K562 (cell line): ENCODE measurements at regions not wholly inside any gene's neighbourhood (a gene's known extent, or its start where the extent isn't known, plus 50 kb on each side); places are given as distances from the start of the nearest gene placed in this dataset.

ENCODE experiments used
- ATAC-seq: fragments of 200-7000 bp; cut with Tn5 transposase; 3 replicates; pipeline ENCODE4 v1.9.1; 2020; ENCODE audit warnings: moderate library complexity
- BruUV-seq: library from RNA; stranded (reverse); fragments of 400-500 nt; replicated peaks from 2 replicates; lab custom pipeline; 2021; lab: Mats Ljungman, UMichigan
- CTCF ChIA-PET: fragments of 300-600 bp; formaldehyde crosslinking; extraction: SDS; loops from one replicate; lab custom pipeline; 2021; ENCODE audit warnings: low intra/inter-chr PET ratio; lab: Yijun Ruan, JAX
- POLR2A ChIA-PET: fragments of 300-600, 350-650 bp; sonication (Branson Sonifier 250); formaldehyde crosslinking; extraction: SDS; loops from one replicate; lab custom pipeline; 2021; ENCODE audit warnings: antibody characterized with exemption, inconsistent platforms; lab: Yijun Ruan, JAX
- DNase-seq, 4 experiments: peaks; one replicate each; pipeline versions ENCODE4 v3.0.0 to v3.0.0-alpha.2; 2011 to 2018; ENCODE audit warnings: low spot score in 3 of 4, mixed read lengths in 3 of 4; ENCODE audit errors: extremely low read depth in 1 of 4
- FAIRE-seq: peaks from 2 replicates; lab custom pipeline; 2011; peaks lifted over from hg19 to GRCh38; lab: Jason Lieb, UNC
- H2AFZ ChIP-seq: 2 replicates; pipeline ENCODE4 v1.6.0; 2011; ENCODE audit warnings: low read depth, low read length, control low read depth, inconsistent platforms
- H3K27ac ChIP-seq: fragments of 200-600 bp; 3 replicates; pipeline ENCODE4 v1.8.0; 2011; ENCODE audit warnings: low read depth, mild to moderate bottlenecking, control low read depth, inconsistent platforms, low read length, moderate library complexity, mixed read lengths; ENCODE audit errors: extremely low read depth
- H3K27me3 ChIP-seq, 2 experiments: fragments of 300-600 bp in 1 of 2; 2 replicates in 1 of 2; 3 replicates in 1 of 2; pipeline versions ENCODE4 v1.6.0 to v1.8.0; 2011; ENCODE audit warnings: inconsistent platforms in 2 of 2, low read length in 2 of 2, mild to moderate bottlenecking in 1 of 2, mixed read lengths in 1 of 2, moderate library complexity in 1 of 2; ENCODE audit not compliant: control insufficient read depth in 2 of 2, insufficient read depth in 2 of 2
- H3K36me3 ChIP-seq: fragments of 300-600 bp; 3 replicates; pipeline ENCODE4 v1.8.0; 2011; ENCODE audit warnings: mild to moderate bottlenecking, low read length, inconsistent platforms; ENCODE audit not compliant: control insufficient read depth, insufficient read depth
- H3K4me1 ChIP-seq, 2 experiments: fragments of 200-600 bp in 1 of 2; replicated peaks in 1 of 2; 2 replicates in 1 of 2; 3 replicates in 1 of 2; pipeline versions ENCODE4 v1.5.1 to v1.8.0; 2011; ENCODE audit warnings: inconsistent platforms in 2 of 2, low read length in 2 of 2, mild to moderate bottlenecking in 1 of 2, mixed read lengths in 1 of 2, moderate library complexity in 1 of 2; ENCODE audit not compliant: control insufficient read depth in 2 of 2, insufficient read depth in 2 of 2
- H3K4me2 ChIP-seq: 2 replicates; pipeline ENCODE4 v1.6.1; 2011; ENCODE audit warnings: low read length, control low read depth, inconsistent platforms, mixed read lengths; ENCODE audit not compliant: insufficient read depth
- H3K4me3 ChIP-seq: fragments of 200-600 bp; sonication (generic), shearing (Covaris generic); 2 replicates; pipeline ENCODE4 v1.5.1; 2016; ENCODE audit warnings: control low read depth, inconsistent platforms
- H3K79me2 ChIP-seq: fragments of 200-600 bp; 3 replicates; pipeline ENCODE4 v1.8.0; 2011; ENCODE audit warnings: low read length, inconsistent platforms; ENCODE audit not compliant: control insufficient read depth, insufficient read depth
- H3K9ac ChIP-seq, 2 experiments: 2 replicates each; pipeline versions ENCODE4 v1.6.0 to v1.6.1; 2011; ENCODE audit warnings: low read depth in 2 of 2, low read length in 2 of 2, control low read depth in 1 of 2, inconsistent platforms in 1 of 2, mild to moderate bottlenecking in 1 of 2, mixed read lengths in 1 of 2; ENCODE audit not compliant: insufficient read depth in 1 of 2
- H3K9me1 ChIP-seq: one replicate; pipeline ENCODE4 v1.6.0; 2011; ENCODE audit warnings: inconsistent platforms, mild to moderate bottlenecking, low read length, moderate library complexity; ENCODE audit not compliant: control insufficient read depth, insufficient read depth
- H3K9me3 ChIP-seq: replicated peaks from 2 replicates; pipeline ENCODE4 v1.5.1; 2011; ENCODE audit warnings: low read depth, low read length, inconsistent platforms; ENCODE audit not compliant: control insufficient read depth, insufficient read depth
- H4K20me1 ChIP-seq: replicated peaks from 2 replicates; pipeline ENCODE4 v1.6.1; 2011; ENCODE audit warnings: low read length, inconsistent platforms, mixed read lengths; ENCODE audit not compliant: control insufficient read depth, insufficient read depth
- CTCF ChIP-seq, 3 experiments: IDR thresholded peaks in 2 of 3; conservative IDR thresholded peaks in 1 of 3; 2 replicates each; pipeline ENCODE4 v1.5.1; 2011 to 2012; ENCODE audit warnings: low read length in 3 of 3, mild to moderate bottlenecking in 3 of 3, control low read depth in 2 of 3, improper control_type of control experiment in 1 of 3, inconsistent platforms in 1 of 3, low read depth in 1 of 3, mixed read lengths in 1 of 3, moderate library complexity in 1 of 3; ENCODE audit not compliant: insufficient read depth in 2 of 3
- DIDO1 ChIP-seq: fragments of 450-650 bp; IDR thresholded peaks from 2 replicates; pipeline ENCODE4 v1.6.1; 2016; ENCODE audit warnings: low read depth, missing biosample characterization, missing genetic modification characterization
- POLR2H ChIP-seq: IDR thresholded peaks from 2 replicates; pipeline ENCODE4 v1.6.1; 2016; ENCODE audit warnings: missing genetic modification characterization, low read depth, mild to moderate bottlenecking, control low read depth, missing compliant biosample characterization, moderate library complexity
- THRA ChIP-seq: fragments of 450-650 bp; IDR thresholded peaks from 2 replicates; pipeline ENCODE4 v1.6.1; 2017; ENCODE audit warnings: mild to moderate bottlenecking, moderate library complexity
- ZNF165 ChIP-seq: fragments of 250-450 bp; sonication (Bioruptor Pico); IDR thresholded peaks from 2 replicates; pipeline ENCODE4 v1.4.0; 2020; ENCODE audit warnings: borderline replicate concordance
- WGBS: fragments of 100-300 bp; shearing (Covaris generic); methylation state at CpG from one replicate; pipeline ENCODE4 v1.1.6; 2016; ENCODE audit warnings: low coverage, mixed read lengths; ENCODE audit not compliant: insufficient coverage; ENCODE audit errors: missing lambda C conversion rate; 5-methylcytosine and 5-hydroxymethylcytosine counted together
- in situ Hi-C: fragments of 300-500 bp; cut with MboI; formaldehyde crosslinking; loops from 4 replicates; pipeline ENCODE4 v1.15.0; 2018; ENCODE audit warnings: inconsistent platforms, mixed read lengths
- intact Hi-C: fragments of 100-400 bp; cut with micrococcal nuclease; formaldehyde crosslinking; loops from 2 replicates; pipeline ENCODE4 v1.14.2; 2022

- intact Hi-C loops = no loop called here
- H3K27ac ChIP-seq = no peak overlapping the region
- H3K9me1 ChIP-seq = no peaks in the 10 kb centered on the region
- no peak overlapping the region for H3K4me2 ChIP-seq
- no peaks in the 10 kb centered on the region for H3K4me1 ChIP-seq
- no peaks in the 10 kb centered on the region for H3K27me3 ChIP-seq
- ATAC-seq (no peak), FAIRE-seq (no peak), DNase-seq (peak; percentile 3 to 11 (median 7))
- no peak overlapping the region for H3K4me3 ChIP-seq
- no peak overlapping the region for H2AFZ ChIP-seq
- no peaks in the 10 kb centered on the region for H4K20me1 ChIP-seq
- WGBS = 0% methylated on average over 1 of the region's 1 CpG
- H3K9ac ChIP-seq = no peak overlapping the region
- CTCF ChIA-PET = no interaction called here
- POLR2A ChIA-PET = interaction anchor here (1.7 kb wide), 1 partner anchor 12 kb away, joined by 4 read pairs; no protein-coding TSS in a partner anchor
- H3K9me3 ChIP-seq = no peaks in the 10 kb centered on the region
- TF ChIP-seq THRA (no peak), POLR2H (tag) (no peak), DIDO1 (no peak), ZNF165 (CRISPR knock-in tag) (no peak), CTCF (IDR thresholded peaks at IDR 0.05 in 2 of 3, conservative IDR thresholded peaks at IDR 0.05 in 1 of 3; ENCODE audit: insufficient read depth in 2 of 3, low read depth in 1 of 3, low read length in 3 of 3) (peak in 1 of 3 experiments; percentile 29; a peak in 2 of 6 replicates)
- no TSS peak for BruUV-seq
- no peaks in the 10 kb centered on the region for H3K79me2 ChIP-seq
- no peaks in the 10 kb centered on the region for H3K36me3 ChIP-seq
- in situ Hi-C loops = no loop called here
These were observed 816.0 kb upstream of the PCDH10 start for GRCh38 chr4:132332932-132333723.
